ENCODE measurements at regions not wholly inside any gene's neighbourhood (a gene's known extent, or its start where the extent isn't known, plus 50 kb on each side); places are given as distances from the start of the nearest gene placed in this dataset.

DNA sequence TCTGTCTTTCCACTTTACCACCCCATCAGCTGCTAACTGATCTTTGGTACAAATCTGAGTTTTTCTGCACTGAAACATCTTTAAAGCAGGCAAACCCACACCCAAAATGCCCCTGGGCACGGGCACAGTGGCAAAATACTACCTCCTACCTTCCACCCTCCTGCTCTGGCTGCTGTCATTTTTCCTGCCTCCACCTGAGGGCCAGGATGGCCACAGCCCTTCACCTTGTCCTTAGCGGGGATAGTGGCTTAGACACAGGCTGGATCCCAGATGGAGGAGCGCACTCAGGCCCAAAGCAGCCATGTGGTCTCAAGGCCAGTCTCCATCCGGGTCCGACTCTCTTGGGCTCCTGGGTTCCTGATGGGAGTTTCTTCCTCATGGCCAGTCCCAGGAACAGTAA, 98.3 kb downstream of the HIF1AN start:
- TF ChIP-seq, protein P1, sequence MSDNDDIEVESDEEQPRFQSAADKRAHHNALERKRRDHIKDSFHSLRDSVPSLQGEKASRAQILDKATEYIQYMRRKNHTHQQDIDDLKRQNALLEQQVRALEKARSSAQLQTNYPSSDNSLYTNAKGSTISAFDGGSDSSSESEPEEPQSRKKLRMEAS (IDR thresholded peaks at IDR 0.05; ENCODE audit: insufficient read depth, insufficient read length), result no peak
- TF ChIP-seq MYC (IDR thresholded peaks at IDR 0.05; ENCODE audit: low read depth, low read length) (no peak), GATA2 (IDR thresholded peaks at IDR 0.05; ENCODE audit: insufficient read depth, insufficient read length, low read depth, low read length) (no peak), EZH2 (IDR thresholded peaks at IDR 0.05; ENCODE audit: borderline replicate concordance, low read depth, low read length, severe bottlenecking) (no peak)
- TF ChIP-seq, protein P2, sequence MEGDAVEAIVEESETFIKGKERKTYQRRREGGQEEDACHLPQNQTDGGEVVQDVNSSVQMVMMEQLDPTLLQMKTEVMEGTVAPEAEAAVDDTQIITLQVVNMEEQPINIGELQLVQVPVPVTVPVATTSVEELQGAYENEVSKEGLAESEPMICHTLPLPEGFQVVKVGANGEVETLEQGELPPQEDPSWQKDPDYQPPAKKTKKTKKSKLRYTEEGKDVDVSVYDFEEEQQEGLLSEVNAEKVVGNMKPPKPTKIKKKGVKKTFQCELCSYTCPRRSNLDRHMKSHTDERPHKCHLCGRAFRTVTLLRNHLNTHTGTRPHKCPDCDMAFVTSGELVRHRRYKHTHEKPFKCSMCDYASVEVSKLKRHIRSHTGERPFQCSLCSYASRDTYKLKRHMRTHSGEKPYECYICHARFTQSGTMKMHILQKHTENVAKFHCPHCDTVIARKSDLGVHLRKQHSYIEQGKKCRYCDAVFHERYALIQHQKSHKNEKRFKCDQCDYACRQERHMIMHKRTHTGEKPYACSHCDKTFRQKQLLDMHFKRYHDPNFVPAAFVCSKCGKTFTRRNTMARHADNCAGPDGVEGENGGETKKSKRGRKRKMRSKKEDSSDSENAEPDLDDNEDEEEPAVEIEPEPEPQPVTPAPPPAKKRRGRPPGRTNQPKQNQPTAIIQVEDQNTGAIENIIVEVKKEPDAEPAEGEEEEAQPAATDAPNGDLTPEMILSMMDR (IDR thresholded peaks at IDR 0.05; ENCODE audit: extremely low read depth in 1 of 2, insufficient read depth in 1 of 2, low read depth in 1 of 2, low read length in 2 of 2), result no peak
- Histone ChIP-seq H3K9me3 (replicated peaks; ENCODE audit: control insufficient read depth, insufficient read depth, low read length) (no peaks in the 10 kb centered on the region), H3K27me3 (ENCODE audit: control insufficient read depth in 2 of 2, insufficient read depth in 2 of 2, low read length in 2 of 2) (peaks cover 8 to 11% of the 10 kb centered on the region in 2 experiments), H2AFZ (ENCODE audit: low read depth, low read length) (no peak overlapping the region), H4K20me1 (replicated peaks; ENCODE audit: control insufficient read depth, extremely low read depth, insufficient read depth, low read length) (no peaks in the 10 kb centered on the region), H3K36me3 (ENCODE audit: control insufficient read depth in 2 of 2, extremely low read depth in 1 of 2, insufficient read depth in 2 of 2, low read length in 2 of 2) (no peaks in the 10 kb centered on the region), H3K4me2 (ENCODE audit: insufficient read depth, low read length) (no peak overlapping the region), H3K9ac (replicated peaks; ENCODE audit: extremely low read depth, insufficient read depth, low read length) (no peak overlapping the region), H3K79me2 (ENCODE audit: control insufficient read depth, insufficient read depth, low read length) (no peaks in the 10 kb centered on the region), H3K9me1 (replicated peaks; ENCODE audit: control insufficient read depth, extremely low read depth, insufficient read depth, low read length) (no peaks in the 10 kb centered on the region), H3K27ac (ENCODE audit: insufficient read depth, low read depth, low read length) (no peak overlapping the region), H3K4me1 (ENCODE audit: control insufficient read depth, extremely low read depth, insufficient read depth, low read length) (no peaks in the 10 kb centered on the region), H3K4me3 (replicated peaks in 1 of 3; ENCODE audit: insufficient read depth in 1 of 3, low read depth in 1 of 3, low read length in 3 of 3) (no peak overlapping the region)
- ChIA-PET CTCF (interaction anchor here (0.6 to 1.3 kb wide), 2 partner anchors 90 to 244 kb away, joined by 3 read pairs; no protein-coding TSS in a partner anchor), POLR2A (no interaction called here)
- no TSS peak for BruUV-seq (replicated peaks)
- intact Hi-C loops (cut with micrococcal nuclease), result no loop called here
- dilution Hi-C loops (cut with MboI; ENCODE audit: extremely low pct_ligation_motif_present, low sequenced_read_pairs), result no loop called here
- DNase-seq (ENCODE audit: low read depth, low spot score) (no peak), FAIRE-seq (no peak)

Data from endothelial cell of umbilical vein (primary cell).